ENCODE measurements at regions not wholly inside any gene's neighbourhood (a gene's known extent, or its start where the extent isn't known, plus 50 kb on each side); places are given as distances from the start of the nearest gene placed in this dataset.

- H3K27me3 ChIP-seq (replicated peaks; ENCODE audit: insufficient read depth, low read depth, low read length, poor library complexity): no peaks in the 10 kb centered on the region
- DNase-seq (ENCODE audit: low spot score): no peak
- H3K4me1 ChIP-seq (ENCODE audit: insufficient read depth, low read length, poor library complexity, severe bottlenecking): no peaks in the 10 kb centered on the region
- no peak overlapping the region for H3K4me3 ChIP-seq (ENCODE audit: low read depth, low read length, poor library complexity, severe bottlenecking)
- BruUV-seq (replicated peaks): no TSS peak
- ChIA-PET POLR2A (ENCODE audit: low non-redundant PET) (no interaction called here), CTCF (no interaction called here)
- intact Hi-C loops (cut with micrococcal nuclease; ENCODE audit: unreplicated experiment): no loop called here
- no peak overlapping the region for H3K27ac ChIP-seq (ENCODE audit: low read depth, low read length, poor library complexity, severe bottlenecking)
- no peaks in the 10 kb centered on the region for H3K36me3 ChIP-seq (ENCODE audit: insufficient read depth, low read length, poor library complexity, severe bottlenecking)
- no peak for TF ChIP-seq EZH2 (IDR thresholded peaks at IDR 0.05; ENCODE audit: borderline replicate concordance, low read depth, low read length, poor library complexity, severe bottlenecking)
- no peak for TF ChIP-seq CTCF (conservative IDR thresholded peaks at IDR 0.05; ENCODE audit: low read depth, low read length)
- no peaks in the 10 kb centered on the region for H3K9me3 ChIP-seq (ENCODE audit: low read depth, low read length, poor library complexity, severe bottlenecking)
Observed at GRCh38 chr1:229028544-229028943, 242.4 kb upstream of the RAB4A start.

GRCh38 chr1:229028987-229029878 lies 241.7 kb upstream of the RAB4A start:
- H3K9me3 ChIP-seq (ENCODE audit: low read depth, low read length, poor library complexity, severe bottlenecking): no peaks in the 10 kb centered on the region
- no peak overlapping the region for H3K27ac ChIP-seq (ENCODE audit: low read depth, low read length, poor library complexity, severe bottlenecking)
- BruUV-seq (replicated peaks): no TSS peak
- POLR2A ChIA-PET (ENCODE audit: low non-redundant PET): interaction anchor here (0.7 kb wide), 1 partner anchor 166 kb away, joined by 3 read pairs; no protein-coding TSS in a partner anchor
- TF ChIP-seq CTCF (conservative IDR thresholded peaks at IDR 0.05; ENCODE audit: low read depth, low read length): no peak
- TF ChIP-seq EZH2 (IDR thresholded peaks at IDR 0.05; ENCODE audit: borderline replicate concordance, low read depth, low read length, poor library complexity, severe bottlenecking): no peak
- CTCF ChIA-PET: no interaction called here
- no peaks in the 10 kb centered on the region for H3K4me1 ChIP-seq (ENCODE audit: insufficient read depth, low read length, poor library complexity, severe bottlenecking)
- H3K27me3 ChIP-seq (replicated peaks; ENCODE audit: insufficient read depth, low read depth, low read length, poor library complexity): no peaks in the 10 kb centered on the region
- intact Hi-C loops (cut with micrococcal nuclease; ENCODE audit: unreplicated experiment): no loop called here
- H3K4me3 ChIP-seq (ENCODE audit: low read depth, low read length, poor library complexity, severe bottlenecking): no peak overlapping the region
- no peak for DNase-seq (ENCODE audit: low spot score)
- H3K36me3 ChIP-seq (ENCODE audit: insufficient read depth, low read length, poor library complexity, severe bottlenecking): no peaks in the 10 kb centered on the region

GRCh38 chr1:229029879-229030235 lies 241.1 kb upstream of the RAB4A start:
- H3K27me3 ChIP-seq (replicated peaks; ENCODE audit: insufficient read depth, low read depth, low read length, poor library complexity): no peaks in the 10 kb centered on the region
- no peaks in the 10 kb centered on the region for H3K4me1 ChIP-seq (ENCODE audit: insufficient read depth, low read length, poor library complexity, severe bottlenecking)
- TF ChIP-seq EZH2 (IDR thresholded peaks at IDR 0.05; ENCODE audit: borderline replicate concordance, low read depth, low read length, poor library complexity, severe bottlenecking): no peak
- no peak for TF ChIP-seq CTCF (conservative IDR thresholded peaks at IDR 0.05; ENCODE audit: low read depth, low read length)
- DNase-seq (ENCODE audit: low spot score): no peak
- no peaks in the 10 kb centered on the region for H3K9me3 ChIP-seq (ENCODE audit: low read depth, low read length, poor library complexity, severe bottlenecking)
- no peak overlapping the region for H3K4me3 ChIP-seq (ENCODE audit: low read depth, low read length, poor library complexity, severe bottlenecking)
- BruUV-seq (replicated peaks): no TSS peak
- POLR2A ChIA-PET (ENCODE audit: low non-redundant PET): no interaction called here
- CTCF ChIA-PET: no interaction called here
- no peak overlapping the region for H3K27ac ChIP-seq (ENCODE audit: low read depth, low read length, poor library complexity, severe bottlenecking)
- intact Hi-C loops (cut with micrococcal nuclease; ENCODE audit: unreplicated experiment): no loop called here
- H3K36me3 ChIP-seq (ENCODE audit: insufficient read depth, low read length, poor library complexity, severe bottlenecking): no peaks in the 10 kb centered on the region
